DMS53 treated with DMSO at 0.1 percent for 48 hours (cell line): ENCODE measurements at regions not wholly inside any gene's neighbourhood (a gene's known extent, or its start where the extent isn't known, plus 50 kb on each side); places are given as distances from the start of the nearest gene placed in this dataset.
"Not testable (repeated sequence)": the region's sequence is repeated elsewhere in the genome, so short reads cannot be mapped to it uniquely, and the experiment has no call there.

Experiments used
- DNase-seq: peaks from one replicate; lab custom pipeline; 2025; ENCODE audit not compliant: unreplicated experiment; lab: John Stamatoyannopoulos, UW

GRCh38 chr7:133132906-133133305 is 51.0 kb upstream of the CHCHD3 start:
- DNase-seq: no peak

- DNase-seq: no peak
Observed at GRCh38 chr7:133134810-133135209, 52.9 kb upstream of the CHCHD3 start.

- no peak for DNase-seq
Observed at GRCh38 chr7:133135451-133135850, 53.6 kb upstream of the CHCHD3 start.

- DNase-seq: peak; percentile 35
Observed at GRCh38 chr7:133139350-133139749, 57.5 kb upstream of the CHCHD3 start.

GRCh38 chr7:133139801-133140200 is 57.9 kb upstream of the CHCHD3 start:
- no peak for DNase-seq

DNA sequence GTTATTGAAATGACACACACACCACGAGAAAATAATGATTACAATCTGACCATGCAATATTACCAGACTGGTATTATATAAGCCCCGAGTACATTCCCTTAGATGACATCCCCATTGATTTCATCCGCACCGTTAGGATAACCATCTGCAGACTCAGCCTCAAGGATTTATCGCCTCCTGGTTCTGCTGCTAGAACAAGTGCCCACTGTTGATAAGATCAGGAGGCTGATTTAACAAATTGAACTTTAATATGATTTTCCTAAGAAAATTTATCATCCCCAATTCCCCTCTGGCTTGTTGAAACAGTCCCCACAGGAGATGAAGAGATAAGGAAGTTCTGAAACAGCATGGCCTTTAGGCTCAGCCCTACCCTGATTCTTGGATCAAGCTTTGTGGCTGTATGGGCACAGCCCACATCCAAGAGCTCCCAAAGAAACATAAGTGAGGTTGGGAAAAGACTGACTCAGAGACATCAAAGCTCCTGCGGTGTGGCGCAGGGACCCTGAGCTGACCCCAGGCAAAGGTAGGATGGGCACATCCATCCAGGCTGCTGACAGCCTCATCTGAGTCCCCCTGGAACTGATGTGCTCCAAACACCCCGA is 59.2 kb upstream of the CHCHD3 start:
- DNase-seq: no peak

DNA sequence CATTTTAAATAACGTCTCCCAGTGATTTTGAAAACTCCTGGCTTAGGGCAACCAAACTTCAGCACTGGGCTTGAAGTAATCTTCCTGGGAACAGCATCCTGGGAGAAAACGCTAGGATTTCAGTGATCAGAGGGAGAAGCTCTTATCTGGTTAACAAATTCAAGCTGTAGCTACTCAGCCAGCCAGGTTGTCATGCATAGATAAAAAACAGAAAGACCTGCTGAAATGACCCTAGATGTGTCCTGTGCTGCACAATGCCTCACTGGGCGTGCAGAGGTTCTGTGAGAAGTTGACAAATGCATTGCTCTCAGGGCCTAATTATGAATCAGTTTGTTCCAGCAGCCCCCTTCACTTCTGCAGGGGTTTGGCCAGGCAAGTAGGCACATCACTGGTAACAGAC is 68.9 kb upstream of the CHCHD3 start:
- DNase-seq: no peak

- DNase-seq: no peak
Observed at GRCh38 chr7:133152875-133153274, 71.0 kb upstream of the CHCHD3 start.

DNA sequence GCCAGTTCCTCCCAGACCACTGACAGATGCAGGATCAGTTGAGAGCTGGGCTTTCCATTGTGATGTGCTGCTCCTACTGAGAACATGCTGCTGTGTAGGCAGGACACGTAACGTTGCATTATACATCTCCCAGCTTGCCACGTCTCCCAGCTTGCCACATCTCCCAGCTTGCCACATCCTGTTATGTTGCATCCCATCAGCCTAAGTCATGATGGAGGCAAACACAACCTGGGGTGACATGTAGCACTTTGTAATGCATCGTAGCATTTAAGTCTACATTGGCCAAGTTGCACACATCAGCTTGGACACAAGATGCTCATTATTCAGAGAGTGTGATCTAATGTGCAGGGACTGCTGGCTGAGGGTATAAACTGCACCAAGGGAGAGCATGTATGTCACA is 73.3 kb upstream of the CHCHD3 start:
- DNase-seq: no peak

DNA sequence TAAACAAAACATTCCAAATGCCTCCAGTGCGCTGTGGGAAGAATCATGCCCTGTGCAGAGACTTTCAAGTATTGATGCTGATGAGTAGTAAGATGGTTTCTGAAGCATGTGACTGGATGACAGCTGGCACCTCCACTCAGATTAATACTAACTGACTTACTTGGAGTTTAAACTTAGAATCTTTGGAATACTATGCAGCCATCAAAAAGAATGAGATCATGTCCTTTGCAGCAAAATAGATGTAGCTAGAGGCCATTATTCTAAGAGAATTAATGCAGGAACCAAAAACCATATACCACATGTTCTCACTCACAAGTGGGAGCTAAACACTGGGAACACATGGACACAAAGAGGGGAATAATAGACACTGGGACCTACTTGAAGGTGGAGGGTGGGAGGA is 73.8 kb upstream of the CHCHD3 start:
- DNase-seq: no peak

DNA sequence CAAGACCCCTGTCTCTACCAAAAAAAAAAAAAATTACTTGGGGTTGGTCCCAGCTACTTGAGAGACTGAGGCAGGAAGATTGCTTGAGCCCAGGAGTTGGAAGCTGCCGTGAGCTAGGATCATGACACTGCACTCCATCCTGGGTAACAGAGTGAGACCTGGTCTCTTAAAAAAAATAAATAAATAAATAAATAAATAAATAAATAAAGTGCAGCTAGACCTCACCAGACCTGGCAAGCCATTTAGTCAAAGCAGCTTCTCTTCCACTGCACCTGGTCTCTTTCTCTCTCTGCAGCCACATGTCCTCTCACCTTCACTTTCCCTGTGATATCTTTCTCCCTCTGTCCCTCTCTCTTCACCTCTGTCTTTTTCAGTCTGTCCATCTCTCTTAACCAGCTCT is 75.2 kb upstream of the CHCHD3 start:
- DNase-seq: no peak

DNA sequence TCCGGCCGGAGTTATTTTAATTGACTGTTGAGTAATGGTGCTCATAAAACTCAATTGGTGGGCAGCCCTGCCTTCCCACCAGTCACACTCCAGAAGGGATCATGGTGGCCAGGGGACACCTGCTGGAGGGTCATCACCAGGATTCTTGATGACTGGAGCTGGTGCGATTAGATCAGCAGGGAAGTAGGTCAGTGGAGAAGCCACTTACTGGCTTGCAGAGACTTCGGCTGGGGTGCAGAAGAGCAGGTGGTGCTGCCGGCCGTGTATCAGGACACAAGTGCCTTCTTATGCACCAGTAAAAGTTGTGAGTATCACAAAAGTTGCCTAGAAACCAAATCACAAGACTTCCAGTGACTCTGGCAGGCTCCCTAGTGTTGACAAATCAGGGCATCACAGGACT is 82.6 kb upstream of the CHCHD3 start:
- no peak for DNase-seq

DNA sequence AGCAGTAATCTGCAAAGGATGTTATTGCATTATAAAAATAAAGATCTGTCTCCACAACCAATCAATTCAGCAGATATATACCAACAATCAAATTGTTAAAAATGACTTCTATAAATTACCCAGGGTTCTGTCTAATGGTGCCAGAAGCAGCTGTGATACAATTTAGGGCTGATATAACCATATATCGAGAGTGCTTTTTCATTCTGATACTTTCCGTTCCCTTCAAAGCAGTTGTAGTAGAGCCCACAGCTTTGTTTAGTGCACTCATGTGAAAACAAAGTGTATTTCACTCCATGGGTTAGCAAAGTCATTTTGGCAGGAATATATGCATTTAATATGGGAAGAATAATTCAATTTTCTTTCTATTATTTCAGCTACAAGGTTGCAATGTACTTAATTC is 83.1 kb upstream of the CHCHD3 start:
- no peak for DNase-seq

DNA sequence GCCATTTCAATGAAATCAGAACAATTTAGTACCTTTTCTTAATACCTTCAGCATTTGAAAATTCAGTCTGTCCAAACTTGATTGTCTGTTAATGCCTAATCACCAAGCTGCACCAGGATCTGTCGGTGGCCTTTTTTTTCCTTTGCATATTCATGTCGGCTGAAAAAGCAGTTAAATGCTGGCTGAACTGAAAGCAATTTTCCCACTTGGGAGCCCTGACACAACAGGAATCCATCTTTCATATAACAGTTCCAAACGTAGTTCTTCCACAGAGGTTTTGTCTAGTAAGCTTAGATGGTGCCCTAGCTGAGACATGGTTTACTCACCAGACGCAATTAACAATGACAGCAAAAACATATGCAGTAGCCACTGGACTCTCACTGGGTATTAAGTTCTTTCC is 83.6 kb upstream of the CHCHD3 start:
- DNase-seq: no peak

GRCh38 chr7:133167300-133167699 is 85.4 kb upstream of the CHCHD3 start:
- no peak for DNase-seq

GRCh38 chr7:133169167-133169822 is 83.6 kb upstream of the EXOC4 start:
- DNase-seq: not testable (repeated sequence)

- DNase-seq: not testable (repeated sequence)
Observed at GRCh38 chr7:133177476-133177875, 75.4 kb upstream of the EXOC4 start.

- no peak for DNase-seq
Observed at GRCh38 chr7:133180717-133181116, 72.2 kb upstream of the EXOC4 start.

- DNase-seq: no peak
Observed at GRCh38 chr7:133183042-133183794, 69.7 kb upstream of the EXOC4 start.

- DNase-seq: no peak
Observed at GRCh38 chr7:133183969-133184368, 68.9 kb upstream of the EXOC4 start.

- no peak for DNase-seq
Observed at GRCh38 chr7:133185512-133185911, 67.4 kb upstream of the EXOC4 start.

- no peak for DNase-seq
Observed at GRCh38 chr7:133186060-133186459, 66.8 kb upstream of the EXOC4 start.
